Lower lobe of right lung (tissue), 2 donors: ENCODE measurements at regions not wholly inside any gene's neighbourhood (a gene's known extent, or its start where the extent isn't known, plus 50 kb on each side); places are given as distances from the start of the nearest gene placed in this dataset.

ENCODE experiments used
- ATAC-seq, 2 donors: fragments of 200-7000 bp; cut with Tn5 transposase; one replicate each; pipeline ENCODE4 v1.9.1; 2020 to 2022; ENCODE audit warnings: mild to moderate bottlenecking in 2 of 2, moderate library complexity in 2 of 2
- DNase-seq: peaks from one replicate; pipeline ENCODE4 v3.0.0-alpha.2; 2020
- H3K27ac ChIP-seq: fragments of 200-600 bp; one replicate; pipeline ENCODE4 v1.8.0; 2022
- H3K27me3 ChIP-seq: fragments of 200-600 bp; one replicate; pipeline ENCODE4 v1.8.0; 2022; ENCODE audit warnings: low read depth
- H3K36me3 ChIP-seq: fragments of 200-600 bp; one replicate; pipeline ENCODE4 v1.8.0; 2022; ENCODE audit warnings: mild to moderate bottlenecking
- H3K4me1 ChIP-seq: fragments of 200-600 bp; one replicate; pipeline ENCODE4 v1.8.0; 2022
- H3K4me3 ChIP-seq: fragments of 200-600 bp; one replicate; pipeline ENCODE4 v1.8.0; 2022; ENCODE audit warnings: mild to moderate bottlenecking
- H3K9me3 ChIP-seq: fragments of 200-600 bp; one replicate; pipeline ENCODE4 v1.8.0; 2022
- CTCF ChIP-seq: fragments of 200-600 bp; IDR thresholded peaks from one replicate; pipeline ENCODE4 v1.8.0; 2022; ENCODE audit warnings: antibody characterized with exemption, mild to moderate bottlenecking
- intact Hi-C: fragments of 100-400 bp; cut with DNase I; formaldehyde crosslinking; loops from one replicate; pipeline ENCODE4 v1.11.0; 2022
- donor health status: DM: no; HTN: yes; CAD: no; lungs with severe emphysema.

DNA sequence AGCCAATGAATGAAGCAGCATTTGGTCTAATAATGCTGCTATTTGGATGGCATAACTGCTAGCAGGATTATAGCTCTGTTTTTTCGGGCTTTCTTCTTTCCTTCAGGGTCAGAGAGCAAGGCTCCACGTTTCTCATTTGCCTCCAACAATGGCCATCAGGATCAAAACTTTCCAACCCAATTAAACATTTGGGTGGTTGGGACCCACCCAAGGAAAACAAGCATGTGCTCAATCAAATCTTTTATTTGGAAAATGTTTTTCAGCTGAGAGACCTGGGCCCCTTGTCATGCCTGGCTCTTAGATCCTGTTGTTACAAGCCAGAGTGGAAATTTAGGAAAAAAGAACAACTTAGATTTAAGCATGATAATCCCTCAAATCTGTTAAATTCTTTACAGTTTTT lies 373.1 kb upstream of the USP24 start:
- peaks cover 4% of the 10 kb centered on the region for H3K4me1 ChIP-seq
- H3K27ac ChIP-seq = no peak overlapping the region
- no peaks in the 10 kb centered on the region for H3K27me3 ChIP-seq
- H3K4me3 ChIP-seq = no peak overlapping the region
- no peak for TF ChIP-seq CTCF
- DNase-seq = no peak
- no peaks in the 10 kb centered on the region for H3K9me3 ChIP-seq
- no peaks in the 10 kb centered on the region for H3K36me3 ChIP-seq
- ATAC-seq = no peak
- intact Hi-C loops = no loop called here

DNA sequence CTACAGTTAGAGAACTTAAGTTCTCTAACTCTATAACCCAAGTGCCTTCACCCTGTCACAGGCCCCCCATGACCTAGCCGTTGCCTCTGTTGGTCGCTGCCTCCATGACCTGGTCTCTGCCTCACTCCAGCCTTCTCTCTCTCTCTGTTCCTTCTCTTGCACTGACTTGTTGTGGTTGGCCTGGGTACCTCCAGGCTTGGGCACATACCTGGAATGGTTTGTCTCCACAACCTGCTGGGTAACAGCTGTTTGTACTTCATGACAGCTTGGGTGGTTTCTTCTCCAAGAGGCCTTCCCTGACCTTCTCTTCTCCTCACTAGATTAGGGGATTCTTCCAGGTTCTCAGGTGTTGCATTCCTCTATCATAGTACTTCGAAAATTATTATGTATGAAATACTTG lies 371.6 kb upstream of the USP24 start:
- H3K27ac ChIP-seq = no peak overlapping the region
- DNase-seq = no peak
- peaks cover 4% of the 10 kb centered on the region for H3K4me1 ChIP-seq
- H3K36me3 ChIP-seq = no peaks in the 10 kb centered on the region
- ATAC-seq = no peak
- TF ChIP-seq CTCF = no peak
- no peaks in the 10 kb centered on the region for H3K9me3 ChIP-seq
- intact Hi-C loops = no loop called here
- no peak overlapping the region for H3K4me3 ChIP-seq
- no peaks in the 10 kb centered on the region for H3K27me3 ChIP-seq

DNA sequence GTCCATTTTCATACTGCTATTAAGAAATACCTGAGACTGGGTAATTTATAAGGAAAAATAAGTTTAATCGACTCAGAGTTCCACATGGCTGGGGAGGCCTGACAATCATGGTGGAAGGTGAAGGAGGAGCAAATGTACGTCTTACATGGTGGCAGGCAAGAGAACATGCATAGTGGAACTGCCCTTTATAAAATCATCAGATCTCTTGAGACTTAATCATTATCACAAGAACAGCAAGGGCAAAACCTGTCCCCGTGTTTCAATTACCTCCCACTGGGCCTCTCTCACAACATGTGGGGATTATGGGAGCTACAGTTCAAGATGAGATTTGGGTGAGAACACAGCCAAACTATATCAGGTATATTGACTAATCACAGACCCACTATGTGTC lies 370.2 kb upstream of the USP24 start:
- intact Hi-C loops = no loop called here

DNA sequence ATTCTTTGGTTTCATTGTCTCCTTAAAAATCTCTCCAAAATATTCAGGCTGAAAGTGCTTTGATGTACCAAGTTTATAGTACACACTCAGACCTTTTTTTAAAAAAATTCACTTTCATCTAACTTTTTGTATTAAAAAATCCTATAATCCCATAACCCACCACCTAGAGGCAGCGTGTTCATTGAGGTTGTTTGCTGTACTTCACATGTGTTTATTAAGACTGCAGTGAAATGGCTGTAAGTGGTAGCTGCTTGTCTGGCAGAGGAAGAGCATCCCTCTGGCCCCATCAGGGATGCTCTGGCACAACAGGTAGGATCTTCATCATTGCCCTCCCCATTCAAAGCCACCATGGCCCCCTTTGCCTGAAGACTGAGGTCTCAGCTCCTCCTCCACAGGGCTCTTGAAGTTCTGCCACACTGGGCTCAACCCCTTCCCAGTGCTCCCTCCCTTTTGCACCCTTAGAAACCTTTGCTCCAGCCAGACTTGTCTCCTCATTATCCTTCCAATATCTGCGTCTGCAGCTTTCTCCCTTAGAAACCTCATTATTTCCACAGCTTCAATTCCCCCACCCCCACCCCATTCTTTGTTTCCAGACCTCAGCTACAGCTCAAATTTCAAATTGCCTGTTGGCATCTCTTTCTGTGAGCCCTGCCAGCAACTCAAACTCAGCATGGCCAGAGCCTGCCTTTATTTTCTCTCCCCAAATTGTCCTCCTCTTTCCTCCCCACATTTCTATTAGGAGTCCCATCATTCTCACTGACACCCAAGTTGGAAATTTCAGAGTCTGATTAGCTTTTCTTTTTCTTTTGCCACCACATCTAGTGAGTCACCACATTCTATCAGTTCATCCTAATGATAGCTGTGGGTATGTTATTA lies 369.6 kb upstream of the USP24 start:
- ATAC-seq (no peak), DNase-seq (no peak)
- intact Hi-C loops = no loop called here

More for the DNA sequence above, 370.2 kb upstream of the USP24 start:
- no peak for TF ChIP-seq CTCF
- H3K4me3 ChIP-seq = no peak overlapping the region
- ATAC-seq (no peak), DNase-seq (no peak)
- no peaks in the 10 kb centered on the region for H3K36me3 ChIP-seq
- peaks cover 4% of the 10 kb centered on the region for H3K4me1 ChIP-seq
- no peak overlapping the region for H3K27ac ChIP-seq
- no peaks in the 10 kb centered on the region for H3K9me3 ChIP-seq
- no peaks in the 10 kb centered on the region for H3K27me3 ChIP-seq

DNA sequence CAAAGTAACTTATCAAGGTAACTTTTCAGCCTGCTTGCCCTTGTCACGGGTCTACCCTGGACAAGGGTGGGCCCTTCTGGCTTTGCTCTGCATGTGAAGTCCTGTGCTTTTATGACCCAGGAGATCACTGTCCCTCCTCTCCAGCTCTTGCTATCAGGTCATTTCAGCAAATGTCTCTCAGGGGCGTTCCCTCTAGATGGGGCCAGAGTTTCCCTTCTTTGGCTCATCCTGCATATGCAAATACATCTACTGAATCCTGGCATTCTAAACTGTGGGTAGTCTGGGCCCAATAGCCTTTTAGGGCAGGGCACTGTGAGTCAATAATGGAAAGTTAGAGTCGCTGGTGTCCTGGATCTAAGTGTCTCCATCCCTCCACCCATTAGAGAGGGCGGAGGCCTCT lies 366.9 kb upstream of the USP24 start:
- no peaks in the 10 kb centered on the region for H3K36me3 ChIP-seq
- no peak overlapping the region for H3K4me3 ChIP-seq
- no peaks in the 10 kb centered on the region for H3K9me3 ChIP-seq
- no peak overlapping the region for H3K27ac ChIP-seq
- no peak for DNase-seq
- no peak for ATAC-seq
- no peaks in the 10 kb centered on the region for H3K27me3 ChIP-seq
- no peak for TF ChIP-seq CTCF
- H3K4me1 ChIP-seq = no peaks in the 10 kb centered on the region
- intact Hi-C loops = no loop called here

More for the DNA sequence above, 369.6 kb upstream of the USP24 start:
- no peaks in the 10 kb centered on the region for H3K4me1 ChIP-seq
- H3K27ac ChIP-seq = no peak overlapping the region
- H3K9me3 ChIP-seq = no peaks in the 10 kb centered on the region
- TF ChIP-seq CTCF = no peak
- H3K36me3 ChIP-seq = no peaks in the 10 kb centered on the region
- no peaks in the 10 kb centered on the region for H3K27me3 ChIP-seq
- H3K4me3 ChIP-seq = no peak overlapping the region
